GM21515 (cell line): ENCODE measurements at regions not wholly inside any gene's neighbourhood (a gene's known extent, or its start where the extent isn't known, plus 50 kb on each side); places are given as distances from the start of the nearest gene placed in this dataset.

ENCODE experiments used
- ATAC-seq: cut with Tn5 transposase; IDR thresholded peaks from one replicate; pipeline ENCODE4 v1.9.1; 2021; ENCODE audit not compliant: unreplicated experiment

- ATAC-seq, result no peak
These were observed 270.1 kb upstream of the TNRC6C start for GRCh38 chr17:77688369-77688768.

GRCh38 chr17:77690271-77691161 lies 268.0 kb upstream of the TNRC6C start:
- ATAC-seq, result no peak

DNA sequence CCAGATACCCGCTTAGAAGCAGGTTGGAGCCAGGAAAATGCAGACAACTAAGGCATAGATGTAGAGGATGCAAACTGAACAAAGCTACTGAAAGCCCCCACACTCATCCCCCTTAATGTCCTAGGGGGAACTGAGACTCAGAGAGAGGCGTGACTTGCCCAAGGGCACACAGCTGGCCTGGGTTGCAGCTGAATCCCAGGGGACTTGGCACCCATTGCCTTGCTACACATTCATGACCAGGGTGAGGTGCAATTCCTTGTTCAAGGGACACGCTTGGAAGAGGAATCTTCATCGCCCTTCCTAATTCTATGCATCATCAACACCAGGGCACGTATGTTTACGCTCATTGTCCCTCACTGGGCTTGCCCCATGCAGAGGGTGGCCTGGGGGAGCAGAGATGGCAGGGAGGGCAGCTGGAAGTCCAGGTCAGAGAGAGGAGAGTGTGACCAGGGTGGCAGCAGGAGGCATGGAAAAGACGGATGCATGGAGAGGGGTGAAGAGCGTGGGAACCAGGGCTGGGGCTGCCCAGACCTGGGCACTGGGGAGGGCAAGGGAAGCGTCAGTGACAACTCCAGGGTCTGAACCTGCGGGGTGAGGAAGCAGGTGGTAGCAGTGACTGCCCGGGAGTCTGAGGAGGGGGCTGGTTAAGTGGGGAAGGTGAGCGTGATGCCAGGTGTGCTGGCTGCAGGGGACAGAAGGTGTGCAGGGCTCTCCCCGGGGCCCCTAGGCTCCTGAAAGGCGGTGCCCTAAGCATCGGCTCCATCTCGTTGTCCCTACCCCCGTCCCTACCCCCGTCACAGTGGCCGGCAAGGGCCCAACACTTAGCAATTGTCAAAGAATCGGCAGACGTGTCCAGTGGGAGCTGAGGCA lies 267.1 kb upstream of the TNRC6C start:
- ATAC-seq, result no peak

DNA sequence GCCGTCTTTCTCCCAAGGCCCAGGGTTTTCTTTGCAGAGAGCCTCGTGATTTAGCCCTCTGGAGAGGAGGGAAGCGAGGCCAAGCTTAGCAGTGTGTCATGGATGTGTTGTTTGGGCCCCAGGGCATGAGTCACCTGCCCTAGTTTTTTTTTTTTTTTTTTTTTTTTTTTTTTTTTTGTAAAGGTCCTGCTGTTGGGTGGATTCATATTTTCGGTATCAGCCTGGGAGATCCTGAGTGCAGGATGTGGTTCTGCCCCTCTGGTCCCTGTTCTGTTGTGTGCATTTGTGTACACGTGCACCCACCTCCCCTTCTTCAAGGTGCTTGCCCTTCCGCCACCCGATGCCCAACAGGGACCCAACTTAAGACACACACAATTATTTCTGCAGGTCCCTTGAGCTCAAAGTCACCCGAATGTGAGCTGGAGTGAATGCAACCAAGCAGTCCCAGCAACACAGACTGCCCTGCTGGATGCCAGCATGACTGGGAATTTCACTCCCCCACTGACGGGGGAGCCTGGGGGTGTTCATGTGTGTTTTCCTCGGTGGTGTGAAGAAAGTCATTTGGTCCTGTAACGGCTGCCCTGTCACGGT lies 265.8 kb upstream of the TNRC6C start:
- ATAC-seq, result no peak

DNA sequence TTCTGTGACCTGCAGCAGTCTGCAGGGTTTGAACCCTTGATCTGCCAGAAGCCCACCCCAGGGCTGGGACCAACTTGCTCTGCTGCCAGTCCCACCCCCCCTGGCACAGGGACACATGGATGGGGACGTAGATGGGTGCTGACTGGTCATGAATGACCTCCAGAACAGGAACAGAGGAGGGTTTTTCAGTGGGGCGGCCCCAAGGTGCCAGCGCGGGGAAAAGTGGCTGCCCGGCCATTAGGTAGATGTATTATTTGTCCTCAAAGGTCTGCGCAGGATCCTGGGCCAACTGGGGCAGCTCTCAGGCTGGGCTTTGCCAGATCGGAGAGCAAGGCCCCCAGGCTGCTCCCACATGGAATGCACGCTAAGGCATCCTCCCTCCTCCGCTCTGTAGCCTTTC lies 265.2 kb upstream of the TNRC6C start:
- ATAC-seq, result no peak

- ATAC-seq, result no peak
These were observed 264.7 kb upstream of the TNRC6C start for GRCh38 chr17:77693776-77694175.

- no peak for ATAC-seq
These were observed 263.8 kb upstream of the TNRC6C start for GRCh38 chr17:77694391-77695363.

GRCh38 chr17:77695386-77695785 lies 263.1 kb upstream of the TNRC6C start:
- no peak for ATAC-seq

DNA sequence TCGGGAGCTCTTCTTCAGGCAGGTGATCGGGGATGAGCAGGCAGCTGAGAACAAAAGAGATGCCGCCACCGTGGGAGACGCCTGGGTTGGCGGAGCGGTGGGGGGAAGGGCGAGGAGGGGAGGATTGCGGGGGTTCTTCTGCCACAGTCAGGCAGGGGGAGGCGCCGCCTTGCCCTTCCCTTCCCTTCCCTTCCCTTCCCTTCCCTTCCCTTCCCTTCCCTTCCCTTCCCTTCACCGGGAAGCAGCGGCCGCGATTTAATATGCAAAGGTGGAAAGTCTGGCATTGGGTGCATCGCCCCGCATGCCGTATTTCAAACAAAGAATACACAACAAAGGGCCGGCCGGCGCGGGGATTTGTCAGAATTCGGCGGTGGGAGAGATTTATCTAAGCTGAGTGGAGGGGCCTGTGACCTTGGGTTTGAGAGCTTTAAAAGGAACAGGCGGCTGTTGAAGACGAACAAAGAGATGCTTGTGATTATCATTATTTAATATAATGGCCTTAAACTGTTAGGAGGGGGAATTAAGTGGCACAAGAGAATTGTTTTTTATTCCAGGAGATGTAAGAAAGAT lies 262.3 kb upstream of the TNRC6C start:
- ATAC-seq, result no peak

DNA sequence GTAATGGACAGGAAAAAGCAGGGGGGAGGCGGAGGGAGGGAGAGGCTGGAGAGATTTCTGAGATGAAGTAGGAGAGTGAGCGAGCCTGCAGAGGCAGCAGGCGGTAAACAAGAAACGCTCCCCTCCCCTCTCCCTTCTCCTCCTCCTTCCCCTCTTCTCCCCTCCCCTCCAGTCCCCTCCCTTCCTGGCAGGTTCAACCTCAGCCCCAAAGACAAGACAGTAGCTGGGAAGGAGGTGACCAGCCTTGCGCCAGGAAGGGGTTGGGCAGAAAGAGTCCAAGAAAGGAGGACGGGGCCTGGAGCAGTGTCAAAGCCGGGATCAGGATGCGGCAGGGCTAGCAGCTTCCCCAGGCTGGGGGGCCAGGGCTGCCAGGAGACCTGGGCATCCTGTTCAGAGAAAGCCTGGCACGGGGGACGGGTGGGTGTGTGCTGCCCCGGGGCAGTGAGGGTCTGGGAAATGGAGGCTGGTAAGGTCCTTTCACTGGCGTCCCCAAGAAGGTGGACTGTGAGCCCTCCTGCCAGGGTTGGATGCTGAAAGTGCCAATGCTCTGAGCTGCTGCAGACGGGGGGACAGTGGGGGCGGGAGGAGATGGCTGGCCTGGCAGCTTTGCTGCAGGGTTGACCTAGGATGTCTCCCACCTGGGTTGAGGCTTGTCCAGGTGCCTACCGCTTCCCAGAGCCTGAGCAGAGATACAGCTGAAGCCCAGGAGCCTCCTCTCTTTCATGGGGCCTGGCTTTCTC lies 261.6 kb upstream of the TNRC6C start:
- no peak for ATAC-seq

- ATAC-seq, result no peak
These were observed 260.8 kb upstream of the TNRC6C start for GRCh38 chr17:77697480-77698400.

DNA sequence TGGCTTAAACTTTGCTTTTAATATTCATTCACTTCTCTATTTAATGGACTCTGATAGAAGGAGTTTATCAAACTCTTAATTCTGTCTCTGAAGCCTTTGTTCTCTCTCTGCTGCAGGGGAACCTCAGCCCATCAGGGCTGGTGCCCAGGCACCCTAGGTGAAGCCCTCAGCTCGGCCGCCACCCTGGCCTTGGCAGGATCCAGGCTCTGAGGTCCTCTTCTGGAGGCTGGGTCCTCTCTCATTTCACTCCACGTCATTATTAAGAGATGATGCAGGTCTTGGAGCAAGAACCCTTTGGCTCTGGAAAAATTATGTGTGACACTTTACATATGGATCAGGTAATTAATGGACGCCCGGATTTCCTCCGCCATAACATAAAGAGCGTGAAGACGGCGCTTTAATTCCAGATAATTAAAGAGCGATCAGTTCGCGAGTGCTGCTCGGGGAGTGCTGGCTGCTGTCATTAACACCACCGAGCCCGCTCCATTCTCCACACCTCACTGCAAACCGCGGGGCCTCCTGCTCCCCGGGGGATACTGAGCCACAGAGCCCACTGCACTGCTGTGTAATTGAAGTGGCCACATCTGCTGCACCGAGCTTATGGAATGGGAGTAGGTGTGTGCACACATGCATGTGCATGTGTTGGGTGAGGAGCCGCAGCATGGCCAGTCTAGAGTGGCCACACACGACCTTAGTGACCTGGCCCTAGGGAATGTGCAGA lies 259.4 kb upstream of the TNRC6C start:
- no peak for ATAC-seq

GRCh38 chr17:77700165-77700881 lies 258.2 kb upstream of the TNRC6C start:
- ATAC-seq, result no peak

DNA sequence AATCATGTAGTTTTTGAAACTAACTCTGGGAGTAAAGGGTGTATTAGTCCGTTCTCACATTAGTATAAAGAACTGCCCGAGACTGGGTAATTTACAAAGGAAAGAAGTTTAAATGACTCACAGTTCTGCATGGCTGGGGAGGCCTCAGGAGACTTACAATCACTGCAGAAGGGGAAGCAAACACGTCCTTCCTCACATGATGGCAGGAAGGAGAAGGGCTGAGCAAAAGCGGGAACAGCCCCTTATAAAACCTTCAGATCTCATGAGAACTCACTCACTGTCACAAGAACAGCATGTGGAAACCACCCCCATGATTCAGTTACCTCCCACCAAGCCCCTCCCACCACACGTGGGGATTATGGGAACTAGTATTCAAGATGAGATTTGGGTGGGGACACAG lies 256.5 kb upstream of the TNRC6C start:
- ATAC-seq, result no peak

DNA sequence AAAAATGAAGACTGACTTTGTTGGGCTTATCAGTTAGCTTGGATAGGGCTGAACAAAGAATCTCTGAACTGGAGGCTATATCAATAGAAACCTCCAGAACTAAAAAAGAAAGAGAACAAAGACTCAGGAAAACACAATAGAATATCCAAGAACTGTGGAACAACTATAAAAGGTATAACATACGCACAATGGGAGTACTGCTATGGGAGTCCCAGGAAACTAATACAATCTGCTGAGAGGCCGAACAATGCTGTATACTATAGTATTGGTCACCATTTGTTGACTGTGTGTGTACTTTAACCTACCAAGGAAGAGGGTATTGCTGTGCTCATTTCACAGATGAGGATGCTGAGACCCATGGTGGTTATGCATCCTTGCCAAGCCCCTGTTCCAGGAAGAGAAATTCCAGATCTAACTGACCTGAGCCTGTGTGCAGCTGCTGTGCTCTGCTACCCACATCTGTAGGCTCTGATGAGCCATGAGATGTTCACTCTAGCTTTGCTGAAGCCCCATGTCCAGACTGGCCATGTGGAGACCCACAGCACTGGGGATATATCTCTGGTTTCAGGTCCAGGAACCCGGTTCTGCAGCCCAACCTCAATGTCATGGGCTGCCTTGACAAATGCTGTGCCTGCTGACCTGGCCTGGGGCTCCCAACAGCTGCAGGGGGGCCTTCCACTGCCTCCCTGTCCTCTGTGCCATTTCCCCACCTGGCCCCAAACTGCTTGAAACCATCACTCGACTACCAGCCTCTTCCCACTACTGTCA lies 254.3 kb upstream of the TNRC6C start:
- no peak for ATAC-seq

DNA sequence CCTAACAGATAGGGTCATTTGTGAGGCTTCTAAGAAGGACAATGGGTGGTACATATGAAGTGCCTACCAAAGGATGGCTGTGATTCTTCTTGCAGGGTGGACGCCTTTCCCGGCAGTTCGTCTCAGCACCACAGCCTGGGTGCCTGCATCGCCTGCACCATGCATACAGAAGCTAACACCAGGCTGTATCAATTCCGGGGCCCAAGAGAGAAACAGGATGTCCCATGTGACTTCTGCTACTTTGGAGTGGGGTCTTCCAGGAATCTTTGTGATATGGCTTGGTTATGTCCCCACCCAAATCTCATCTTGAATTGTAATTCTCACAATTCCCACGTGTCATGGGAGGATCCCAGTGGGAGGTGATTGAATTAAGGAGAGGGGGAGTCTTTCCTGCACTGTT lies 251.6 kb upstream of the TNRC6C start:
- ATAC-seq, result no peak
